Stomach (tissue), 8 donors: ENCODE measurements at regions not wholly inside any gene's neighbourhood (a gene's known extent, or its start where the extent isn't known, plus 50 kb on each side); places are given as distances from the start of the nearest gene placed in this dataset.

Experiments used
- DNase-seq, 2 donors: peaks; one replicate each; pipeline versions ENCODE4 v3.0.0 to v3.0.0-alpha.2; 2013 to 2019
- H3K27ac ChIP-seq, 5 donors: fragments of 200-600 bp in 4 of 5; sonication (generic) in 4 of 5; one replicate each; pipeline ENCODE4 v1.5.1; 2013 to 2019; ENCODE audit warnings: mild to moderate bottlenecking in 1 of 5, moderate library complexity in 1 of 5
- H3K27me3 ChIP-seq, 3 donors: fragments of 200-600 bp; sonication (generic); one replicate each; pipeline ENCODE4 v1.5.1; 2017 to 2019; ENCODE audit warnings: mixed run types in 1 of 3
- H3K36me3 ChIP-seq, 4 donors: fragments of 200-600 bp; sonication (generic); 1 replicate in 3 of 4; 2 replicates in 1 of 4; pipeline ENCODE4 v1.5.1; 2016 to 2019
- H3K4me1 ChIP-seq, 4 donors: fragments of 200-600 bp; sonication (generic); one replicate each; pipeline ENCODE4 v1.5.1; 2016 to 2019
- H3K4me3 ChIP-seq, 4 donors: fragments of 200-600 bp; sonication (generic) in 3 of 4; one replicate each; pipeline ENCODE4 v1.5.1; 2016 to 2019; ENCODE audit warnings: mild to moderate bottlenecking in 1 of 4
- H3K9me3 ChIP-seq, 4 donors: fragments of 200-600 bp; sonication (generic); one replicate each; pipeline ENCODE4 v1.5.1; 2016 to 2019
- EP300 ChIP-seq: sonication (generic); formaldehyde crosslinking; IDR thresholded peaks from one replicate; pipeline ENCODE4 v1.6.1; 2017; ENCODE audit warnings: antibody characterized with exemption
- POLR2A ChIP-seq, 4 donors: fragments of 450-650 bp; IDR thresholded peaks; one replicate each; pipeline ENCODE4 v1.6.1; 2016; ENCODE audit warnings: antibody characterized with exemption in 4 of 4, control low read depth in 2 of 4, mild to moderate bottlenecking in 1 of 4, moderate library complexity in 1 of 4
- POLR2AphosphoS5 ChIP-seq, 3 donors: sonication (generic); formaldehyde crosslinking; IDR thresholded peaks; one replicate each; pipeline ENCODE4 v1.6.1; 2016; ENCODE audit warnings: antibody characterized with exemption in 3 of 3
- WGBS, 5 donors: extraction: QIAGEN DNeasy Blood & Tissue Kit in 3 of 5; methylation state at CpG; one replicate each; pipeline versions ENCODE4 v1.1.5 to v1.1.7; 2013 to 2018; 5-methylcytosine and 5-hydroxymethylcytosine counted together
- intact Hi-C: fragments of 100-400 bp; cut with DNase I; formaldehyde crosslinking; loops from one replicate; pipeline ENCODE4 v1.15.1; 2023; ENCODE audit warnings: low total_unique reads
- TF ChIP-seq, protein P1 (sequence below), 7 experiments: fragments of 450-650 bp in 4 of 7; fragments of 200-600 bp in 3 of 7; sonication (generic) in 3 of 7; IDR thresholded peaks; one replicate each; pipeline ENCODE4 v1.5.1; 2016 to 2019; ENCODE audit warnings: antibody characterized with exemption in 7 of 7, control low read depth in 2 of 7, mild to moderate bottlenecking in 1 of 7
- donor health status: healthy with polysubstance abuse.
- donor health status: Bipolar disorder and iron deficiency.
- donor health status: healthy.

DNA sequence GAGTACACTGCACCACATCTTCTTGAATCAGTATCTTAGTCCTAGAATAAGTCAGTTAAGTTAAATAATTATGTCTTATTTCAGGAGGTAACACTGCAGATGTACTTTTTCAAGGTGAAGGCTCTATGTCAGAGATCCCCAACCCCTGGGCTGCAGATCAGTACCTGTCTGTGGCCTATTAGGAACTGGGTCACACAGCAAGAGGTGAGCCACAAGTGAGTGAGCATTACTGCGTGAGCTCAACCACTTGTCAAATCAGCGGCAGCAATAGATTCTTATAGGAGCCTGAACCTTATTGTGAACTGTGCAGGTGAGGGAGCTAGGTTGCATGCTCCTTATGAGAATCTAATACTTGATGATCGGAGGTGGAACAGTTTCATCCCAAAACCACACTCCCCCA lies 851.9 kb upstream of the ALCAM start:
- Histone ChIP-seq H3K36me3 (no peaks in the 10 kb centered on the region), H3K27ac (no peak overlapping the region), H3K4me3 (no peak overlapping the region), H3K27me3 (no peaks in the 10 kb centered on the region), H3K9me3 (peaks cover 0 to 10% (median 4%) of the 10 kb centered on the region in 4 donors), H3K4me1 (no peaks in the 10 kb centered on the region)
- TF ChIP-seq POLR2AphosphoS5 (IDR thresholded peaks at IDR 0.05) (no peak), EP300 (no peak), POLR2A (IDR thresholded peaks at IDR 0.05) (no peak)
- TF ChIP-seq, protein P1, sequence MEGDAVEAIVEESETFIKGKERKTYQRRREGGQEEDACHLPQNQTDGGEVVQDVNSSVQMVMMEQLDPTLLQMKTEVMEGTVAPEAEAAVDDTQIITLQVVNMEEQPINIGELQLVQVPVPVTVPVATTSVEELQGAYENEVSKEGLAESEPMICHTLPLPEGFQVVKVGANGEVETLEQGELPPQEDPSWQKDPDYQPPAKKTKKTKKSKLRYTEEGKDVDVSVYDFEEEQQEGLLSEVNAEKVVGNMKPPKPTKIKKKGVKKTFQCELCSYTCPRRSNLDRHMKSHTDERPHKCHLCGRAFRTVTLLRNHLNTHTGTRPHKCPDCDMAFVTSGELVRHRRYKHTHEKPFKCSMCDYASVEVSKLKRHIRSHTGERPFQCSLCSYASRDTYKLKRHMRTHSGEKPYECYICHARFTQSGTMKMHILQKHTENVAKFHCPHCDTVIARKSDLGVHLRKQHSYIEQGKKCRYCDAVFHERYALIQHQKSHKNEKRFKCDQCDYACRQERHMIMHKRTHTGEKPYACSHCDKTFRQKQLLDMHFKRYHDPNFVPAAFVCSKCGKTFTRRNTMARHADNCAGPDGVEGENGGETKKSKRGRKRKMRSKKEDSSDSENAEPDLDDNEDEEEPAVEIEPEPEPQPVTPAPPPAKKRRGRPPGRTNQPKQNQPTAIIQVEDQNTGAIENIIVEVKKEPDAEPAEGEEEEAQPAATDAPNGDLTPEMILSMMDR (IDR thresholded peaks at IDR 0.05), result no peak
- DNase-seq, result no peak
- intact Hi-C loops, result no loop called here
- whole genome bisulfite sequencing, 5 donors, result 89 to 96% (median 94%) methylated on average over 3 of the region's 3 CpGs

DNA sequence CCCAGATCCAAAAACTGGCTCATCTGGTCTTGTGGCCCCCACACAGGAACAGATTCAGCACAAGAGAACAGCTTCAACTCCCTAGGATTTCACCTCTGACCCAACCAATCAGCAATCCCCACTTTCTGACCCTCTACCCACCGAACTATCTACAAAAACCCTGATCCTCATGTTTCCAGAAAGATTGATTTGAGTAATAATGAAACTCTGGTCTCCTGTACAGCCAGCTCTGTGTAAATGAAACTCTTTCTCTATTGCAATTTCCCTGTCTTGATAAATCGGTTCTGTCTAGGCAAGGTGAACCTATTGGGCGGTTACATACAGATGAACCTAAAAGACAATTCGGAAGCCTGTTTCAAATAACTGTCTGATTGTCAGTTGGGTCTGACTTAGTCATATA lies 847.6 kb upstream of the ALCAM start:
- Histone ChIP-seq H3K4me3 (no peak overlapping the region), H3K4me1 (no peaks in the 10 kb centered on the region), H3K27me3 (no peaks in the 10 kb centered on the region), H3K9me3 (no peaks in the 10 kb centered on the region), H3K36me3 (no peaks in the 10 kb centered on the region), H3K27ac (peak overlapping the region in 1 of 5 donors; percentile 22)
- no peak for DNase-seq
- WGBS, 5 donors, result 47 to 59% (median 51%) methylated on average over 4 of the region's 4 CpGs
- TF ChIP-seq EP300 (no peak), POLR2AphosphoS5 (IDR thresholded peaks at IDR 0.05) (no peak), POLR2A (IDR thresholded peaks at IDR 0.05) (no peak)
- TF ChIP-seq, protein P1 (IDR thresholded peaks at IDR 0.05), result no peak
- intact Hi-C loops, result no loop called here

DNA sequence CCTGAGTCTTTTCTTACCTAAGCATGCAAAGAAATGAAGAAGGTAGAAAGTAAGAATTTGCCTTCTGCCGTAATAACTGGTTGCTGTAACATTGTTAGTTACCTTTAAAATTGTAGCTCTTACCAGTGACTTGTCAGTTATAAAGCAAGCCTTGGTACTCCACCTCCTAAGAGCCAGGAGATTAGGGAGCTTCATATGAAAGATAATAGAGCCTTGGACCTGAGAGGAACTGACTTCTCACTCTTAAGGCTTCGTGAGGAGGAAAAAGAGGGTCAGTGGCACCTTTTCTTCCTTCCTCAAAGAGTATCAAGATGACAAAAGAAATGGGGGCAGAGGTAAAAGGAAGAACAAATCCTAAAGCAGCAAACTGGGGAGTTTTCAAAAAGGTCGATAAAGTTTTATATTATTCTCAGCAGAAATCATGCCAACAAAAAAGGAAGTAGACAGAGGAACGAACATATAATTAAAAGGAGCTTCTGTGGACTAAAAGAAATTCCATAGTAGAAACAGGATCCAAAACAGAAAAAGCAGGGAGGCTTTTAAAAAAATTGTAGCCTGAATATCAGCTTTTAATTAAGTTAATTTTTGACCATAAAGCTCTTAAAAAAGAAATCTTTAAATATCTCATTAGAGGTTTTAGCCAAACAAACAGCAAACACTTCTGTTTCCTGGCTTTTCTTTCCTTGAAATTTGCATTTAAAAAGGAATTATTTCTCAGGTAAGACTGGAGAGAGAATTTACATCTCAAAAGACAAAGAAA lies 847.1 kb upstream of the ALCAM start:
- WGBS, 5 donors, result 16 to 41% (median 31%) methylated on average over 4 of the region's 4 CpGs
- Histone ChIP-seq H3K27me3 (no peaks in the 10 kb centered on the region), H3K9me3 (no peaks in the 10 kb centered on the region), H3K4me1 (no peaks in the 10 kb centered on the region), H3K36me3 (no peaks in the 10 kb centered on the region), H3K27ac (peak overlapping the region in 1 of 5 donors; percentile 22), H3K4me3 (no peak overlapping the region)
- no peak for DNase-seq
- intact Hi-C loops, result no loop called here
- no peak for TF ChIP-seq EP300
- TF ChIP-seq POLR2AphosphoS5 (IDR thresholded peaks at IDR 0.05), result no peak
- TF ChIP-seq, protein P1 (IDR thresholded peaks at IDR 0.05), result no peak
- TF ChIP-seq POLR2A (IDR thresholded peaks at IDR 0.05), result no peak

DNA sequence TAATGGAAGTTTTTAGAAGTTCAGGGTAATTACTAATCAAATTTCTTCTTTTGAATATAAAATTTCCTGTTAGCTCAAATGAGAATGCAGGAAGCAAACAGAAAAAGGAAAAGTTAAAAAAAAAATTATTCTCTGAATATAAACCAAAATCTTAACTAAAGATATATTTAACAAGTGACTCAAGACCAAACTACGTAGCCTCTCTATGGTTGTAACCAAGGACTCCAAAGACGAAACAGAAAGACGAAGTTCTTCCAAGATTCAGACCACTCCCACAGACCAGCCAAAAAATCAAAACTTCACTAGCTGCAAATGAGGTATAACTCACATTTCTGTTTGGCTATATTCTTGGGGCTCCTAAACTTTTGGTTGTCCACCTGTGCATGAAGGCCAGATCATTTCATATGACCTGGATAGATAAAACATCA lies 846.5 kb upstream of the ALCAM start:
- no peak for DNase-seq
- H3K4me3 ChIP-seq, result no peak overlapping the region
- H3K4me1 ChIP-seq, result no peaks in the 10 kb centered on the region
- TF ChIP-seq EP300, result no peak
- no peak for TF ChIP-seq POLR2A (IDR thresholded peaks at IDR 0.05)
- no peak for TF ChIP-seq POLR2AphosphoS5 (IDR thresholded peaks at IDR 0.05)
- TF ChIP-seq, protein P1 (IDR thresholded peaks at IDR 0.05), result no peak
- no peaks in the 10 kb centered on the region for H3K27me3 ChIP-seq
- WGBS, 5 donors, result 62 to 85% (median 75%) methylated on average over 3 of the region's 3 CpGs
- intact Hi-C loops, result no loop called here
- no peak overlapping the region for H3K27ac ChIP-seq
- no peaks in the 10 kb centered on the region for H3K9me3 ChIP-seq
- no peaks in the 10 kb centered on the region for H3K36me3 ChIP-seq
